Naive B cell (primary cell): ENCODE measurements at regions not wholly inside any gene's neighbourhood (a gene's known extent, or its start where the extent isn't known, plus 50 kb on each side); places are given as distances from the start of the nearest gene placed in this dataset.
A peak's percentile ranks its signal among the peaks of the same experiment; 100 is the strongest.
"Not testable (repeated sequence)": the region's sequence is repeated elsewhere in the genome, so short reads cannot be mapped to it uniquely, and the experiment has no call there.

Experiments used
- ATAC-seq, 2 donors: fragments of 150-1000 bp; cut with Tn5 transposase; 2 replicates each; pipeline ENCODE4 v1.10.0; 2021; ENCODE audit warnings: low read depth in 2 of 2, mild to moderate bottlenecking in 2 of 2, moderate library complexity in 2 of 2
- DNase-seq: peaks from one replicate; pipeline ENCODE4 v3.0.0; 2022
- H3K27ac Mint-ChIP-seq, 6 donors: one replicate each; pipeline ENCODE4 v1.8.0; 2020 to 2022; ENCODE audit warnings: mild to moderate bottlenecking in 6 of 6, mixed read lengths in 6 of 6, moderate library complexity in 5 of 6, inconsistent platforms in 2 of 6
- H3K27me3 Mint-ChIP-seq, 3 donors: one replicate each; pipeline ENCODE4 v1.8.0; 2021 to 2022; ENCODE audit warnings: mixed read lengths in 3 of 3, mild to moderate bottlenecking in 1 of 3
- H3K36me3 Mint-ChIP-seq, 2 donors: one replicate each; pipeline ENCODE4 v1.8.0; 2020 to 2022; ENCODE audit warnings: mixed read lengths in 2 of 2, inconsistent platforms in 1 of 2, mild to moderate bottlenecking in 1 of 2
- H3K4me1 Mint-ChIP-seq, 3 donors: one replicate each; pipeline ENCODE4 v1.8.0; 2020 to 2022; ENCODE audit warnings: mixed read lengths in 3 of 3, inconsistent platforms in 1 of 3, mild to moderate bottlenecking in 1 of 3, moderate library complexity in 1 of 3
- H3K4me3 Mint-ChIP-seq, 8 donors: one replicate each; pipeline ENCODE4 v1.8.0; 2020 to 2022; ENCODE audit warnings: mild to moderate bottlenecking in 8 of 8, mixed read lengths in 8 of 8, moderate library complexity in 8 of 8, inconsistent platforms in 2 of 8
- H3K9me3 Mint-ChIP-seq, 7 donors: one replicate each; pipeline ENCODE4 v1.8.0; 2020 to 2022; ENCODE audit warnings: mixed read lengths in 7 of 7, mild to moderate bottlenecking in 5 of 7, inconsistent platforms in 2 of 7, moderate library complexity in 1 of 7

DNA sequence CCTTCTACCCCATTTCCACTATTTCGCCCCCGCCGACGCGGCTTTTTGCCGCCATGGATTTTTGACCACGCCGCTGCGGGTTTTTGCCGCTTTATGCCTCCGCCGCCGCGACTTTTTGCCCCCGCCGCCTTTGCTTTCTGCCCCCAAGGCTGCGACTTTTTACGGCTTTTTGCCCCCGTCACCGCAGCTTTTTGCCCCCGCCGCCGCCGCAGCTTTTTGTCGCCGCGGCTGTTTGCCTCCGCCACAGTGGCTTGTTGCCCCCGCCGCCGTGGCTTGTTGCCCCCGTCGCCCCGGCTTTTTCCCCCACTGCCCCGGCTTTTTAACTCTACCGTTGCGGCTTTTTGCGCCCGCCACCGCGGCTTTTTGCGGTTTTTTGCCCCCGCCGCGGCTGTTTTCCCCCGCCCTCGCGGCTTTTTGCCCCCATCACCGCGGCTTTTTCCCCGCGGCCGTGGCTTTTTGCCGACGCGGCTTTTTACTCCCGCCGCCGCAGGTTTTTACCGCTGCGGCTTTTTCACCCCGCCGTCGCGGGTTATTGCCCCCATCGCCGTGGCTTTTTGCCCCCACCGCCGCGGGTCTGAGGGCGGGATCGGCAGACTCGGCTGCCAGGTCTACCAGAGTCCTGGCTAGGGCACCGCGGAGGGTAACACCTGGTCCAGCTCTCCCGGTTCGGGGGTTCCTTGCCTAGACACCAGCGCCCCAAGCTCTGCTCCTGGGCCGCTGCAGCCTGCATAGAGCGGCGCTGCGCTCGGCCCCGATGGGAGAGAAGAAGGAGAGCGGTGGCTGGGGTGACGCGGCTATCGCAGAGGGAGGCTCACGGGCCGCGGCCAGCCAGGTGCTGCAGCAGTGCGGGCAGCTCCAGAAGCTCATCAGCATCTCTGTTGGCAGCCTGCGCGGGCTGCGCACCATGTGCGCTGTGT is 562.7 kb upstream of the WSB1 start:
- ATAC-seq (no peak), DNase-seq (no peak)
- H3K36me3 Mint-ChIP-seq, result peaks cover 0 to 12% of the 10 kb centered on the region in 2 donors
- H3K27ac Mint-ChIP-seq, result peak overlapping the region in 1 of 6 donors; percentile 59
- H3K4me1 Mint-ChIP-seq, result no peaks in the 10 kb centered on the region
- H3K27me3 Mint-ChIP-seq, result peaks cover 0 to 9% (median 0%) of the 10 kb centered on the region in 3 donors
- peaks cover 4 to 17% (median 7%) of the 10 kb centered on the region in 7 donors for H3K9me3 Mint-ChIP-seq
- peak overlapping the region in 1 of 8 donors; percentile 4 for H3K4me3 Mint-ChIP-seq

DNA sequence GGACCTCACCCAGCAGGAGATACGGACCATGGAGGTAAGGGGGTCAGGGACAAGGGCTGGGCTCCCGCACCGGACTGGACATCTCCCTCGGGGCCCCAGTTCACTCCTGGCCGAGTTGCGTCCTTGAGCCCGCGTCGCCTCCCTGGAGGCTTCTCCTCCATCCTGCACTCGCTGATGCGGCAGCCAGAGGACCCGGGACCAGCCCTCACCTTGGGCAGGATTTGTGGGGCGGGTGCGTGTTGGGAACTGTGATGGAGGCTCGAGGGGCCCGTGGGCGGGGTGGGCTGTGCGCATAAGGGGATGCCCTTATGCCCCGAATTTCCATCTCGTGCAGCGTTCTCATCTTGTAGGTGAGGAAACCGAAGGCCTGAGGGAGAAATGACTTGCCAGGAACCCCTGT is 562.0 kb upstream of the WSB1 start:
- DNase-seq, H3K27ac Mint-ChIP-seq, H3K27me3 Mint-ChIP-seq, H3K4me3 Mint-ChIP-seq, H3K4me1 Mint-ChIP-seq, ATAC-seq: not testable (repeated sequence)
- H3K9me3 Mint-ChIP-seq, result peaks cover 5 to 22% (median 9%) of the 10 kb centered on the region in 7 donors
- peaks cover 0 to 16% of the 10 kb centered on the region in 2 donors for H3K36me3 Mint-ChIP-seq

DNA sequence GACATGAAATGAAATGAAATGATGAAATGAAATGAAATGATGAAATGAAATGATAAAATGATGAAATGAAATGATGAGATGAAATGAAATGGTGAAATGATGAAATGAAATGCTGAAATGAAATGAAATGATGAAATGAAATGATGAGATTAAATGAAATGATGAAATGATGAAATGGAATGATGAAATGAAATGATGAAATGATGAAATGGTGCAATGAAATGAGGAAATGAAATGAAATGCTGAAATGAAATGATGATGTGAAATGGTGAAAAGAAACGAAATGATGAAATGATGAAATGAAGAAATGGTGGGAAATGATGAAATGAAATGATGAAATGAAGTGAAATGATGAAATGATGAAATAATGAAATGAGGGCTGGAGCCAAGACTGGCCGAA is 559.1 kb upstream of the WSB1 start:
- not testable (repeated sequence) for H3K27me3 Mint-ChIP-seq, ATAC-seq, H3K4me3 Mint-ChIP-seq, DNase-seq, H3K4me1 Mint-ChIP-seq
- peaks cover 0 to 26% of the 10 kb centered on the region in 2 donors for H3K36me3 Mint-ChIP-seq
- peak overlapping the region in 1 of 6 donors; percentile 23 for H3K27ac Mint-ChIP-seq
- H3K9me3 Mint-ChIP-seq, result peaks cover 6 to 37% (median 28%) of the 10 kb centered on the region in 7 donors

DNA sequence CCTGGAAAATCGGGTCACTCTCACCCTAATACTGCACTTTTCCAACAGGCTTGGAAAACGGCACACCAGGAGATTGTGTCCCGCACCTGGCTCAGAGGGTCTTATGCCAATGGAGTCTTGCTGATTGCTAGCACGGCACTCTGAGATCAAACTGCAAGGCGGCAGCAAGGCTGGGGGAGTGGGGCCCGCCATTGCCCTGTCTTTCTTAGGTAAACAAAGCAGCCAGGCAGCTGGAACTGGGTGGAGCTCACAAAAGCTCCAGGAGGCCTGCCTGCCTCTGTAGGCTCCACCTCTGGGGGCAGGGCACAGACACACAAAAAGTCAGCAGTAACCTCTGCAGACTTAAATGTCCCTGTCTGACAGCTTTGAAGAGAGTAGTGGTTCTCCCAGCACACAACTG is 557.9 kb upstream of the WSB1 start:
- not testable (repeated sequence) for H3K27ac Mint-ChIP-seq, DNase-seq, H3K27me3 Mint-ChIP-seq, ATAC-seq, H3K4me3 Mint-ChIP-seq, H3K4me1 Mint-ChIP-seq
- Mint-ChIP-seq H3K9me3 (peaks cover 8 to 41% (median 29%) of the 10 kb centered on the region in 7 donors), H3K36me3 (peaks cover 0 to 26% of the 10 kb centered on the region in 2 donors)

DNA sequence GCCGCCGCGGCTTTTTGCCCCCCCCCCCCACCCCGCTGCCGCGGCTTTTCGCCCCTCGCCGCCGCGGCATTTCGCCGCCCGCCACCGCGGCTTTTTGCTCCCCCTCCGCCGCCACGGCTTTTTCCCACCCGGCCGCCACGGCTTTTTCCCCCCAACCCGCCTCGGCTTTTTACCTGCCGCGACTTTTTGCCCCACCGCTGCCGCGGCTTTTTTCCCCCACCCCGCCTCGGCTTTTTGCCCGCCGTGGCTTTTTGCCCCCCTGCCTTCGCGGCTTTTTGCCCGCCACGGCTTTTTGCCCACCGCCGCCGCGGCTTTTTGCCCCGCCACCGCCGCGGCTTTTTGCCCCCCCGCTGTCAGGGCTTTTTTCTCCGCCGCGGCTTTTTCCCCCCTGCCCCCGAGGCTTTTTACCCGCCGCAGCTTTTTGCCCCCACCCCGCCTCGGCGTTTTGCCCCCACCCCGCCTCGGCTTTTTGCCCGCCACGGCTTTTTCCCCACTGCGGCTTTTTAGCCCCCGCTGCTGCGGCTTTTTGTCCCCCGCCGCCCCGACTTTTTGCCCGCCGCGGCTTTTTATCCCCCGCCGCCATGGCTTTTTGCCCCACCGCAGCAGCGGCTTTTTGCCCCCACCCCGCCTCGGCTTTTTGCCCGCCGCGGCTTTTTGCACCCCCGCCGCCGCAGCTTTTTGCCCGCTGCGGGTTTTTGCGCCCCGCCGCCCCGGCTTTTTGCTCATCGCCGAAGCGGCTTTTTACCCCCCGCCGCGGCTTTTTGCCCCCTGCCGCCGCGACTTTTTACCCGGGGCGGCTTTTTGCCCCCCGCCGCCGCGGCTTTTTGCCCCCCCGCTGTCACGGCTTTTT is 527.8 kb upstream of the WSB1 start:
- Mint-ChIP-seq H3K27ac (no peak overlapping the region), H3K4me1 (no peaks in the 10 kb centered on the region), H3K27me3 (peaks cover 0 to 7% (median 3%) of the 10 kb centered on the region in 3 donors), H3K4me3 (no peak overlapping the region), H3K9me3 (peaks cover 5 to 25% (median 6%) of the 10 kb centered on the region in 7 donors), H3K36me3 (peaks cover 0 to 8% of the 10 kb centered on the region in 2 donors)
- no peak for ATAC-seq
- no peak for DNase-seq

DNA sequence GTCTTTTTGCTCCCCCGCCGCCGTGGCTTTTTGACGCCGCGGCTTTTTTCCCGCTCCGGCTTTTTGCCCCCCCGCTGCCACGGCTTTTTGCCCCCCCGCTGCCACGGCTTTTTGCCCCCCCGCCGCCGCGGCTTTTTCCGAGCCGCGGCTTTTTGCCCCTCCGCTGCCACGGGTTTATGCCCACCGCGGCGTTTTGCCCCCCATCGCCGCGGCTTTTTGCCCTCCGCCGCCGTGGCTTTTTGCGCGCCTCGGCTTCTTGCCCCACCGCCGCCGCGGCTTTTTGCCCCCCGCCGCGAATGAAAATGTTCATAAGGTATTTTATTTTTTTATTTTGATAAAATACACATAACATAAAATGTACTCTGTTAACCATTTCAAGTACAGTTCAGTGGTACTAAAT is 527.2 kb upstream of the WSB1 start:
- Mint-ChIP-seq H3K36me3 (peaks cover 0 to 8% of the 10 kb centered on the region in 2 donors), H3K27ac (no peak overlapping the region), H3K4me1 (no peaks in the 10 kb centered on the region), H3K9me3 (peaks cover 5 to 25% (median 6%) of the 10 kb centered on the region in 7 donors), H3K27me3 (peaks cover 0 to 7% (median 3%) of the 10 kb centered on the region in 3 donors), H3K4me3 (no peak overlapping the region)
- DNase-seq (no peak), ATAC-seq (no peak)

DNA sequence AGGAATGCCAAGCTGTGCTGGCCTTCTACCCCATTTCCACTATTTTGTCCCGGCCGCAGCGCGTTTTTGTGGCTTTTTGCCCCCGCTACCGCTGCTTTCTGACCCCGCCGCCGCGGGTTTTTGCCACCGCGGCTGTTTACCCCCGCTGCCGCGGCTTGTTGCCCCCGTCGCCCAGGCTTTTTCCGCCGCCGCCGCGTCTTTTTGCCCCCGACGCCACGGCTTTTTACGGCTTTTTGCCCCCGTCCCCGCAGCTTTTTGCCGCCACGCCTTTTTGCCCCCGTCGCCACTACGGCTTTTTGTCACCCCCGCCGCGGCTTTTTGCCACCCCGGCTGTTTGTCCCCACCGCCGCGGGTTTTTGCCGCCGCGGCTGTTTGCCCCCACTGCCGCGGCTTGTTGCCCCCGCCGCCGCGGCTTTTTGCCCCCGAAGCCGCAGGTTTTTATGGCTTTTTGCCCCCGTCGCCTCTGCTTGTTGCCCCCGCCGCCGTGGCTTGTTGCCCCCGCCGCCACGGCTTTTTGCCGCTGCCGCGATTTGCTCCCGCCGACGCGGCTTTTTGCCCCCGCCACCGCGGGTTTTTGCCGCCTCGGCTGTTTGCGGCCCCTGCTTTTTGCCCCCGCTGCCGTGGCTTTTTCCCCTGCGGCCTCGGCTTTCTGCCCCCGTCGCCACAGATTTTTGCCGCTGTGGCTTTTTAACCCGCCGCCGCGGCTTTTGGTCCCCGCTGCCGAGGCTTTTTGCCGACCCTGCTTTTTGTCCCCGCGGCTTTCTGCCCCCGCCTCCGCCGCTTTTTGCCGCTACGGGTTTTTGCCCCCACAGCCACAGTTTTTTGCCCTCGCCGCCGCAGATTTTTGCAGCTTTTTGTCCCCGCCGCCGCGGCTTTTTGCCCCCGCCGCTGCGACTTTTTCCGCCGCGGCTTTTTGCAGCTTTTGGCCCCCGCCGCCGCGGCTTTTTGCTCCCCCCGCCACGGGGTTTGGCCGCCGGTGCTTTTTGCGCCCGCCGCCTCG is 520.4 kb upstream of the WSB1 start:
- Mint-ChIP-seq H3K27ac (no peak overlapping the region), H3K27me3 (peaks cover 0 to 5% (median 0%) of the 10 kb centered on the region in 3 donors), H3K9me3 (peaks cover 0 to 31% (median 13%) of the 10 kb centered on the region in 7 donors), H3K4me1 (no peaks in the 10 kb centered on the region), H3K4me3 (no peak overlapping the region), H3K36me3 (no peaks in the 10 kb centered on the region)
- ATAC-seq (no peak), DNase-seq (no peak)

DNA sequence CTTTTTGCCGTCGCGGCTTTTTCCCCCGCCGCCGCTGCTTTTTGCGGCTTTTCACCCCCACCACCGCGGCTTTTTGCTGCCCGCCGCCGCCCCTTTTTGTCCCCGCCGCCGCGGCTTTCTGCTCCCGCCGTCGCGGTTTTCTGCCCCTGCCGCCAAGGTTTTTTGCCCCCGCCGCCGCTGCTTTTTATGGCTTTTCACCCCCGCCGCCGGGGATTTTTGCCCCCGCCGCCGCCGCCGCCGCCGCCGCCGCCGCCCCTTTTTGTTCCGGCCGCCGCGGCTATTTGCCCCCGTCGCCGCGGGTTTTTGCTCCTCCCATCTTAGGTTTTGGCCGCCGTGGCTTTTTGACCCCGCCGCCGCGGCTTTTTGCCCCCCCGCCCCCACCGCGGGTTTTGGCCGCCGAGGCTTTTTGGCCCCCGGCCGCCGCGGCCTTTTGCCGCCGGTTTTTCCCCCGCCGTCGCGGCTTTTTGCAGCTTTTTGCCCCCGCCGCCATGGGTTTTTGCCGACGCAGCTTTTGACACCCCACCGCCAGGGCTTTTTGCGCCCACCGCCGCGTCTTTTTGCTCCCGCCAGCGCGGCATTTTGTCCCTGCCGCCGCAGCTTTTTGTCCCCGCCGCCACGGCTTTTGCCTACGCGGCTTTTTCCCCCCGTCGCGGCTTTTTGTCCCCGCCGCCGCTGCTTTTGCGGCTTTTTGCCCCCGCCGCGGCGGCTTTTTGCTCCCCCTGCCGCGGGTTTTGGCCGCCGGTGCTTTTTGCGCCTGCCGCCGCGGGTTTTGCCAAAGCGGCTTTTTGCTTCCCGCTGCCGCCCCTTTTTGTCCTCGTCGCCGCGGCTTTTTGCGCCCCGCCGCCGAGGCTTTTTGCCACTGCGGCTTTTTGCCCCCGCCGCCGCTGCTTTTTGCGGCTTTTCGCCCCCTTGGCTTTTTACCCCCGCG is 519.4 kb upstream of the WSB1 start:
- DNase-seq (no peak), ATAC-seq (no peak)
- H3K4me3 Mint-ChIP-seq, result no peak overlapping the region
- H3K36me3 Mint-ChIP-seq, result no peaks in the 10 kb centered on the region
- no peak overlapping the region for H3K27ac Mint-ChIP-seq
- no peaks in the 10 kb centered on the region for H3K4me1 Mint-ChIP-seq
- peaks cover 0 to 31% (median 13%) of the 10 kb centered on the region in 7 donors for H3K9me3 Mint-ChIP-seq
- peaks cover 0 to 5% (median 0%) of the 10 kb centered on the region in 3 donors for H3K27me3 Mint-ChIP-seq

DNA sequence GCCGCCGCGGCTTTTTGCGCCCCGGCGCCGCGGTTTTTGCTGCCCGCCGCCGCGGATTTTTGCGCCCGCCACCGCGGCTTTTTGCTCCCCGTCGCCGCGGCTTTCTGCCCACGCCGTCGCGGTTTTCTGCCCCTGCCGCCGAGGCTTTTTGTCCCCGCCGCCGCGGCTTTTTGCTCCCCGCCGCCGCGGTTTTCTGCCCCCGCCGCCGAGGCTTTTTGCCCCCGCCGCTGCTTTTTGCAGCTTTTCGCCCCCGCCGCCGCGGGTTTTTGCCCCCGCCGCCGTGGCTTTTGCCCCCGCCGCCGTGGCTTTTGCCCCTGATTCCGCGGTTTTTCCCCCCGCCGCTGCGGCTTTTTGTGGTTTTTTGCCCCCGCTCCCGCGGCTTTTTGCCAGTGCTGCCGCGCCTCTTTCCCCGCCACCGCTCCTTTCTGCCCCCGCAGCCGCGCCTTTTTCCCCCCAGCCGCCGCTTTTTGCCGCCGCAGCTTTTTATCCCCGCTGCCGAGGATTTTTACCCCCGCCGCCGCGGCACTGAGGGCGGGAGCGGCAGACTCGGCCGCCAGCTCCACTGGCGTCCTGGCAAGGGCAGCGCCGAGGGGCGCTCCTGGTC is 518.6 kb upstream of the WSB1 start:
- peaks cover 0 to 34% (median 13%) of the 10 kb centered on the region in 7 donors for H3K9me3 Mint-ChIP-seq
- peak overlapping the region in 1 of 6 donors; percentile 82 for H3K27ac Mint-ChIP-seq
- H3K27me3 Mint-ChIP-seq, result peaks cover 0 to 5% (median 0%) of the 10 kb centered on the region in 3 donors
- H3K4me1 Mint-ChIP-seq, result no peaks in the 10 kb centered on the region
- H3K4me3 Mint-ChIP-seq, result no peak overlapping the region
- no peaks in the 10 kb centered on the region for H3K36me3 Mint-ChIP-seq
- ATAC-seq (no peak), DNase-seq (no peak)

DNA sequence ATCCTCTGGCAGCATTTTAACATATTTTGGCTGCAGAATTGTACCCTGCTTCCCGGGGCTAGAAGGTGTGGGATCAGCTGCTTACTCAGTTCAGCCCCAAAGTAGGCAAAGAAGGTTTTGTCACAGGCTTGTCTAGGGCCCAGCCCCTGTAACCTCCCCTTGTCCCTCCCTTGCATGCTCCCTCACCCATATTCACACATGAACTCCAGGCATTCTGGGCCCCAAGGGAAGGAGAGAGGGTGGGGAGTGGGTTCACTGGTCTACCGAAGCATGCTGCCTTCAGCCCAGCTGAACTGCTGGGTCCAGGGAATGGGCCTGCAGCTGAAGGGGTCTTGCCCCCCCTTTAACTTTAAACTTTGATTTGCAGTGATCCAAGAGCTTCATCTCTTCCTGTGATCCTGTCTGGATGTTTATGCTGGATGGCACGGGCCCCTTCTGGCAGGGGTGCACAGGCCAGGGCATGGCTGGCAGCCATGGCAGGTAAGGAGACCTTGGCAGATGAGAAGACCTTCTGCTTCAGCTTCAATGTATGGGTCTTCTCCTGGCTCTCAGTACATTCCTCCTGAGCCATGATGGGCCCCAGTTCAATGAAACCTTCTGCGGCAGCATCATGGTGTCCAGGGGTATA is 513.6 kb upstream of the WSB1 start:
- not testable (repeated sequence) for H3K4me3 Mint-ChIP-seq, ATAC-seq, DNase-seq, H3K4me1 Mint-ChIP-seq, H3K27ac Mint-ChIP-seq, H3K36me3 Mint-ChIP-seq, H3K27me3 Mint-ChIP-seq
- H3K9me3 Mint-ChIP-seq, result peaks cover 5 to 34% (median 13%) of the 10 kb centered on the region in 7 donors

DNA sequence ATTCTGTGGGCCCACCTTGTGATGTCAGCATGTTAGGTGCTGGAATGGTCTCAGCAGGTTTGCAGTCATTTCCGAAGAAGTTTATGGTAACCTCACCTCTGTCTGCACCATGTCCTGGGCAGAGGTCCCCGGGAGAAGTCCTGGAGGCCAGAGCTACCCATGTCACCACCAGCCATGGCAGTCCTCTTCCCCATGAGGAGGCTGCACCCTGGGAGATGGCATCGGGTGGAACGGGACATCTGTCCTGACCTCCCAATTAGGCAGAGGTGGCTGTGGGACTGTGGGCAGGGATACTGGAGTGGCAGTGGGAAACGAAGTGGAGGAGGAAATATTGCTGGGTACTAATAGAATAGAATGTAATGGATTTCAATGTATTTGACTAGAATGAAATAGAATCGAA is 511.8 kb upstream of the WSB1 start:
- no peaks in the 10 kb centered on the region for H3K27me3 Mint-ChIP-seq
- no peaks in the 10 kb centered on the region for H3K4me1 Mint-ChIP-seq
- H3K9me3 Mint-ChIP-seq, result peaks cover 5 to 21% (median 7%) of the 10 kb centered on the region in 7 donors
- no peak overlapping the region for H3K27ac Mint-ChIP-seq
- H3K4me3 Mint-ChIP-seq, result no peak overlapping the region
- H3K36me3 Mint-ChIP-seq, result peaks cover 0 to 8% of the 10 kb centered on the region in 2 donors
- DNase-seq (no peak), ATAC-seq (no peak)
